GM21360 (cell line): ENCODE measurements at regions not wholly inside any gene's neighbourhood (a gene's known extent, or its start where the extent isn't known, plus 50 kb on each side); places are given as distances from the start of the nearest gene placed in this dataset.
A peak's percentile ranks its signal among the peaks of the same experiment; 100 is the strongest.

Experiments
- ATAC-seq: cut with Tn5 transposase; IDR thresholded peaks from one replicate; pipeline ENCODE4 v1.9.1; 2021; ENCODE audit warnings: mild to moderate bottlenecking, moderate library complexity; ENCODE audit not compliant: unreplicated experiment

DNA sequence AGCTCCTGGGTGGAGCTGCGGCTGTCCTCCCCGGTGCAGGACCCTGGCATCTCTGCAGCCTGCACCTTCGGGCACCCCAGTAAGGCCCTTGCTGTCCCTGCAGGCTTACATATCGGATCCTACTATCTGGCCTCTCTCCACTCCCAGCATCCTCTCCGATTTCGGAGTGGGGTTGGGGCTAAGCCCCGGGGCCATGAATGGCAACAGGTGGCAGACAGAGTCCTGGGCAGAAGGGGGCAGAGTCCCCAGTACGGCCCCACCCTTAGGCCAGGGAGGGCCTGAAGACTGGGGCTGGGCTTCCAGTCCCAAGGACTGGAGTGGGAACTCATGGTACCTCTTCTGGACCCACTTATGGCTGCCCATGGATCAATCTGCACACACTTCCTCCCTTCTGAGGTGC, 180.4 kb upstream of the MC4R start:
- no peak for ATAC-seq

DNA sequence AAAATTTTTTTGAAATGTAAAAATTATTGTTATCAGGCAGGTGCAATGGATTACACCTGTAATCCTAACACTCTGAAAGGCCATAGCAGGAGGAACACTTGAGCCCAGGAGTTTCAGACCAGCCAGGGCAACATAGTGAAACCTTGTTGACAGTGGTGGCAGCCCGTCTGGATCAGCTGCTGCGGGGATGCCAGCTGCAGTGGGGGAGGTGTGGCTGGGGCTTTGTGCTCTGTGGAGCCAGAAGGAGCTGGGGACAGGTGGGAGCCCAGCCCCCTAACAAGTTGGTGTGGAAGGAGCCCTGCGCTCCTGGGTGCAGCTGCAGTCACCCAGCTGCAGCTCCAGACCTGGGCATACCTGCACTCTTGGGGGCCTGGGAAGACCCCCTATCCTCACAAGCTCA, 182.4 kb upstream of the MC4R start:
- no peak for ATAC-seq

DNA sequence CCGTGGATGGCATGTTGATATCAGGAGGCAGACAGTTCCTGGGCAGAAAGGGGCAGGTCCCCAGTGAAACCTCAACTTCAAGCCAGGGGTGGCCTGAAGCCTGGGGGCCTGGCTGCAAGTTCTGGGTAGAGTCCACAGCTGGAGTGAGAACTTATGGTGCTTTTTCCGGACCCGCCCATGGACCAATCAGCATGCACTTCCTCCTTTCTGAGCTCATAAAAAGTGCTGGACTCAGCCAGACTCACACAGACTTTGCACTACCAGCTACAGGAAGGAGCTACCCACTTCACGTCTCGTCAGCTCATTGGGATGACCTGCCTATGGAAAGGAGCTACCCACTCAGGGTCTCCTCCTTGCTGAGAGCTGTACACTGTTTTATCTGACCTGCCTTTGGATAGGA, 183.1 kb upstream of the MC4R start:
- ATAC-seq: no peak

DNA sequence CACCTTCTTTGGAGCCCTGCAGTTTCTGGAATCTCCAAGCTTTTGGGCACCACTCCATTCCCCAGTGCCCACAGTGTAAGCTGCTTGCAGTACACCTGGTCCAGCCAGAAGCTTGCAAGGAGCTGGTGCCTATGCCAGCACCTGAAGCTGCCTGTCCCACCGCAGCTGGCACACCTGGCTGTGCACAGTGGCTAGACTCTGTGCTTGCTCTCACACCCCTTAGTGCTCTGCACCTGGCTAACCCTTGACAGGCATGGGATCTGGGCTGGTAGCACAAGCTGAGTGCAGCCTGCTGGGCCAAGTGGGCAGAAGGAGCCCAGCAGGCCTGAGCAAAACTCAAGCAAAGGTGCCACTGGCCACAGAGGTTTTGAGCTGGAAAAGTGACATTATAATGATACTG, 183.8 kb upstream of the MC4R start:
- no peak for ATAC-seq

DNA sequence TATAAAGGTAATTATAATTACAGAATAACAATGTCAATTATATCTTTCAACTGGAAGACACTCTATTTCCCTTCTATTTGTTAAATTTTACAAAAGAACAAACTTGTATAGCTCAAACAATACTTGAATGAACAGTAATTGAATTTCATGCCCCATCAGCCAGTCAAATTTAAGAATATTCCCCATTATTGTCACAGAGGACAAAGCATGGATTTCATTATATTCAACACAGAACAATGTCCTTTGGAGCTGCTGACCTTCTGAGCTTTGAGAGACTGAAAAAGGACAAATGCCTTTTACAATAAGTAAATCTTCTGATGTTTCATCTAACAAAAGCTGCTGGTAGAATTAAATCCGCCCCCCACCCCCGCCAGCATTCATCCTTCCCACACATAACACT, 187.5 kb upstream of the MC4R start:
- no peak for ATAC-seq

DNA sequence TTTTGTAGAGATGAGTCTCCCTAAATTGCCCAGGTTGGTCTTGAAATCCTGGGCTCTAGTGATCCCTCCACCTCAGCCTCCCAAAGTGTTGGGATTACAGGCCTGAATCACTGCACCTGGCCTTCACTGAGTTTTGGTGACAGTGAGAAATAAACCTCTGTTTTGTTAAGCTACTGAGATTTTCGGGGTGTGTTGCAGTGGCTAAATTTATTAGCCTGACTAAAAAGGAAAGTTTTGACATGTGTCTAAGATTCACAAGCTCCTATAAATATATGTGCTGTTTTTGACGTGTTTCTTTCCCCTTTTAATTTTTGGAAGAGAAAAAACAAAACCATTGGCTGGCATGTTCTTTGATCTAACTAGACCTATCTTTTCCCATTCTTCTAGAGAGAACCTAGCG, 190.5 kb upstream of the MC4R start:
- peak; percentile 69 for ATAC-seq

DNA sequence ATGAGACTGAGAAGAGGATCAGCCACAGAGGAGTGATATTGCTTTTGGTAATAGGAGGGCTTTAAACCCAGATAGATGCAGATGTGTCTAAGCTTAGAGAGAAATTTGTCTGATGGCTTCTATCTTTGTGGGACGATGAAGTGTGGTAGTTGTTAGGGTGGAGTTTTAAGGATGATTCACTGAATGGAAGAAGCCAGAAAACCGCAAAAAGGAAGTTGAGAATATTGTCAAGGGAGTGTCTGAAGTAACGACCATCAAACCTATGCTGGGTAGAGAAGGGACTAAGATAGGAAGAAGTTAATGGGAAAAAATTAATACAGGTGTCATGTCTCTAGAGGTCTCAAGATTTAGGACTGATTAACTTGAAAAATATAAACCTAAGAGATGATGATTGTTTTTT, 195.6 kb upstream of the MC4R start:
- no peak for ATAC-seq

DNA sequence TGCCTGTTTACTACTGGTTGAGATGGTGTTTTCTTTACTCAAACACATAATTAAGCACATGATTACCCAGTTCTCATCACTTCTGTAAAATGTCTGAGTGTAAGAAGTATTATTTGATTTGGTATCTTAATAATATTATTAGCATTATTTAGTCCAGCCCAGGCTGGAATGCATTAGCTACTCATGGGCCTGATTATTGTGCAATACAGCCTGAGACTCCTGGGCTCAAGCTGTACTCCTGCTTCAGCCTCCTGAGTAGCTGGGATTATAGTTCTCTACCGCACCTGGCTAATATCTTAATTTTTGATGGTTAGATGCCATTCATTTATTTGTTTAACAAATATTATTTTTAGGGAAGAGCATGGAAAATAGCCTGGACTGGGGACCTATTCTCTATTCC, 197.6 kb upstream of the MC4R start:
- ATAC-seq: no peak

DNA sequence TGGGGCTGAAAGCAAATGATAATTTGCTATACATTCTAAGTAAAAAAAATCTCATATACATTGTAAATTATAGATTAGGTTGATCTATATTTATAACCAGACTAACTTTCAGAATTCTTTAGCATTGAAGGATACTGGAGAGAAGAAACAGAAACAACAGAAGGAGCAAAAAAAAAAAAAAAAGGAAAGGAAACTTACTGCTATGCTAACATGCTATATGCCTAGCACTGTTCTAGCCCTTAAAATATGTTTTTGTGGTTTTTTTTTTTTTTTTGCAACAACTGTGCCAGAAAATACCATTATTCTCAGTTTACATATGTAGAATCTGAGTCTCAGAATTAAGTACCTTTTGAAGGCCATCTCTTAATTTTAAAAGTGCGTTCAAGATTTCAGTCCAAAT, 204.9 kb upstream of the MC4R start:
- no peak for ATAC-seq

DNA sequence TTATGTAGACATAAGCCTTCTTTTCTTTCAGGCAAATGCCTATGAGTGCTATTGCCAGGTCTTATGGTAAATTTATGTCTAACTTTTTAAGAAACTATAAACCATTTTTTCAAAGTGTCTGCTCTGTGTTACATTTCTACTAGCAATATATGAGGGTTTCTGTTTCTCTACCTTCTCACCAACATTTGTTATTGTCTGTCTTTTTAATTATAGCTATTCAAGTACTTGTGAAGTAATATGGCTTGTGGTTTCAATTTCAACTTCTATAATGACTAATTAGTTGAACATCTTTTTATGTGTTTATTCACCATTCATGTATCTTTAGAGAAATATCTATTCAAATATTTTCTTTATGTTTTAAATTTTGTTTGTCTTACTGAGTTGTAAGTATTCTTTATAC, 213.1 kb upstream of the MC4R start:
- no peak for ATAC-seq

DNA sequence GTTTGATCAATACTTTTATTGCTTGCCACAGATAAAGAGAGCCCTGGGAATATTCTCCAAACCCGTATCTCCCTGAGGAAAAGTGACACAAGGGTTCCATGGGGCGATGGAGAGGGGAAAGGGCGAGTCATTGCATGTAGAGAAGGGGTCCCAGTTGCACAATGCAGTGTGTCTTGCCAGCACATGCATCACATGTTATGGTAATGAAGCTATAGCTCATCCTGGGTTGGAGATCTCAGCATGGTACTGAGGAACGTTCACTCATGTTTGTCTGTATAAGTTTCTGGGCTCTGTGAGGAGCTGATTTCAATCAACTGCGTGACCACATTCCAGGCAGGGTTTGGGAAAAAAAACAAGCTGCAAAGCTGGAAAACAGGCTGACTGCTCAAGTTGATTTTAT, 220.7 kb upstream of the MC4R start:
- ATAC-seq: no peak

DNA sequence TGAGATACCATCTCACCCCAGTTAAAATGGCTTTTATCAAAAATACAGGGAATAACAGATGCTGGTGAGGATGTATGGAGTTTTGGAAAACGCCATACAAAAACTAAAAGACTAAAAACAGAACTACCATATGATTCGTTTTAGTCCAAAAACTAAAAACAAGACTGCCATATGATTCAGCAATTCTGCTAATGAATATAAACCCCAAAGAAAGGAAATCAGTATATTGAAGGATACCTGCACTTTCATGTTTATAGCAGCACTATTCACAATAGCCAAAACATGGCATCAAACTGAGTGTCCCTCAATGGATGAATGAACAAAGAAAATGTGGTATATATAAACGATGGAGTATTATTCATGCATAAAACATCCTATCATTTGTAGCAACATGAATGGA, 224.4 kb upstream of the MC4R start:
- ATAC-seq: no peak

DNA sequence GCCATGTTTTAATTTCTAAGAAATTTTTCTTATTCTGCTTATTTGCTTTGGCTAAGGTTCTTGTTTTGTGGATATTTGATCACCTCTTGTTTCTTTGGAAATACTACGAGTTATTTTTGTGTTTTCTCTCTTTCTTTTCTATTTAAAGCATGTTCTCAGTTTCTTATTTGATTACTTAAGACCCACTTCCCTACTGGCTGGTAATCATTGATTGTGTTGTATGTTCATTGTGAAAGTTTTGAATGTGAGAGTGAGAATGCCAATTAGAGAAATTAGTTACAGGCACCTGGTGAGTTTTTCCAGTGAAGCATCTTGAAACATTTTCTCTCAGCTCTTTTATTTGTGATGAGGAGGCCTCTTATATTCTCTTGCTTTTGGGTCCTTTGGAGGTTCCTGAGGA, 226.7 kb upstream of the MC4R start:
- peak; percentile 84 for ATAC-seq

DNA sequence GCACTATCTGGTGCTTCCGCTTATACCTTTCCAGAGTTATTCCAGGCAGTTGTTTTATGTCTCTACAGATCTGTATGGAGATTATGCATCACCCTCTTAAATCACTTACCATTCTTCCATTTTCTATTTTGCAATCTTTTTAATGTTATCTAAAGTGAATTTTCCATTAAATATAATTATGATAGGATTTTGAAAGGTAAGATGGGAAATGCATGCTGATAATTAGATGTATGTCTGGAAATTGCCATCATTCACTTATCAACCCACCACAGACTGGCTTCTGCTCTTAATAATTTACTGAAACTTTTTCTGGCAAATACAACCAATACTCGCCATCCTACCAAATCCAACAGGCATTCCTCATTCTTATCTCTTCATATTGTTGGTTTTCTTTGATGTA, 227.4 kb upstream of the MC4R start:
- ATAC-seq: no peak

DNA sequence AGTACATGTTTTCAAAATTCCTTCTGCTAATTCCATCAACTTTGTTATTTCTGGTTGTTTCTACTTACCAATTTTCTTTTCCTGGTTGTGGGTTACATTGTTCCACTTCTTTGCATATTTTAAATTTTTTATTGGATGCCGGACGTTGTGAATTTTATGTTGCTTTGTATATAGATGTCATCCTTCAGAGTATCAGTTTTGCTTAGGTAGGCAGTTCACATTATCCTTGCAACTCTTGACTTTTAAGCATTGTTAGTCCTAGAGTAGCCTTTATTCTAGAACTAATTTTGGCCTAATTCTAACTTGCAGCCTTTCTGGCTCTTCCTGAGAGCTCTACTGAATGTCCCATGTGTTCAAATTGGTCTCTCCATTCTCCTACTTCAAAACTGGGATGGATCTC, 228.7 kb upstream of the MC4R start:
- no peak for ATAC-seq

DNA sequence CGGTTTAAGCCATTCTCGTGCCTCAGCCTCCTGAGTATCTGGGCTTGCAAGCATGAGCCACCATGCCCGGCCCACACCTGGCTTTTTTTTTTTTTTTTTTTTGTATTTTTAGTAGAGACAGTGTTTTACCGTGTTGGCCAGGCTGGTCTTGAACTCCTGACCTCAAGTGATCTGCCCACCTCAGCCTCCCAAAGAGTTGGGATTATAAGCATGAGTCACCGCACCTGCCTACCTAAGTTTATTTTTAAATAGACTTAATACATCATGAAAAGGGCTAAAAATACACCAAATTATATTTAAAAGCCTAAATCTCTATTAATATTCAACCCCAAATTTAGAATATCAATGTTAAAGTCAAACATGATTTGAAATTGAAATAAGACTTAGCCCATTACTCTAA, 250.8 kb upstream of the MC4R start:
- no peak for ATAC-seq

DNA sequence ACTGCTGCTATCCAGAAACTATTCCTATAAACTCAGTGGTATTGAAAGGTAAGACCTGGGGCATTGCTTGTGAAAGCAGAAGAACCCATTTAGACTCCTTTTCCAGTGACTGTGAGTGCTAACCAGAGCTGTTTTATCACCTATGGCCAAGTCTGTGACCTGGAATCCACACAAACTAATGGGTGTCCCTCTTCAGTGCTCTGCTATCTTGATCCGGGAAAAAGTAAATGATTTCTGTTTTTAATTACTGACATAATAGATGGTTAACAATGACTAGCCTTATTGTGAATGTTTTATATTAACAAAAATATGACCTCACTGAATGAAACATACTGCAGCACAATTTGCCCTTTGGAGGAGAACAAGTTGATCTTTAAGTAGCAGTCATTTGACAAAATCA, 251.6 kb upstream of the MC4R start:
- ATAC-seq: no peak

DNA sequence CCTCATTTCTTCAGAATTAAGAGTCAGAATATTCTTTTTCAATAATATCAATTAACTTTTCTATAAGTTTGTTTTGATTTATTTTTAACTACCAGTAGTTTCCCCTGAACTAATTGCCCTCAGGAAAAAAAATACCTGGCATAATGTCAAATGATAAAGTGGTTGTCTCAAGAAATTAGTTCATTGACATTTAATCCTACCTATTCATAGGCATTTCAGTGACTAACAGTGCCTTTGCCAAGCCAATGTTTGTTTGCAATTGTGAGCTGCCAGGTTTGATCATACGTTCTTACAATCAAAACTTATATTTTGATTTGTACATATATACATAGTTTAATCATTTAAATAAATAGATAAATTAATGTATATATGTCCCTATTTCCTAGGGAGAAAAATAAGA, 267.3 kb upstream of the MC4R start:
- no peak for ATAC-seq

DNA sequence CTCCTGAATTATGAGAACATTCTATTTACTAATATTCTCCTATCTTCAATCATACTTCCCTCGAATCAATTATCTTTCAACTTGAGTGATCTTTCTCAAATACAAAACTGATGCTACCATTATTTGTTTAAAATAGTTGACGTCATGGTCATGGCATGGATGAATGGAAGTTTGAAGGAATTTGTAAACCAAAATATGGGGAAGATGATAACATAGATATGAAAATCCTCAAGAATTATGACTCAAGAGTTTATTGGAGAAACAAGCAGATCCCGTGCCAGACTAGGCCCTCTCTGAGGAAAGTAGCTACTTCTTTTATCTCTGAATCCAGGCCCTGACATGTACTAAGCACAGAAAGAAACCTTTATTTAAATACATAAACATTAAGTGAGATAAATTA, 270.4 kb upstream of the MC4R start:
- ATAC-seq: no peak

DNA sequence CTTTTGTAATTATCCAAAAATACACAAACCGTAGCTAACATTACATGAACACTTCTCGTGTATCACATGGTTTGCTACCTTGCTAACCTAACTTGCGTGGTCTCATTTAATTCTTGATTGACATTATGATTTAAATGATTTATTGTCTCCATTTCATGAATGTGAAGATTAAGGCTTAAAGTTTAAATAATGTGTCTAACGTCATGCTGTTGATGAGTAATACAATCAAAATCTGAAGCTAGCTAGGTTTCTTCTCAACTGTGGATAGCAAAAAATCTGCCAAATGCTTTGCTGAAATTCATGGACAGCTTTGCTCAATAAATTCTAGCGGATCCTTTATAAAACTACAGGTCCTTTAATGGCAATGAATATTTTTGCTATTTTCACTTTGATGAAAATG, 274.1 kb upstream of the MC4R start:
- no peak for ATAC-seq

DNA sequence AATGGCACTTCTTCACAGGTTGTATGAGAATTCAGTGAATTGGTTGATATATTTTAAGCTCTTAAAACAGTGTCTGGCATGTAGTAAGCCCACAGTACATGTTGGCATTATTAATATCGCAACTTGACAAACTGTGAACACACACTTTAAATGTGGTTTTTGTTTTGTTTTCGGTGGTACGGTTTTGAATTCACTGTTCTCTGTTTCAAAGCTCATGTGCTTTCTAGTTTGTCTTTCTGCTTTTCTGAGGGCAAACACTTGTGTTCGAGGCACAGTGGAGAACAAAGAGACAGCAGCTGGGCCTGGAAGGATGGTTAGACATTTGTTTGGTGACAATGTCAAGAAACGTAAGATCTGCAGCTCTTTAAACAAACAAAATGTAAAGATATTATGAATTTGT, 276.5 kb upstream of the MC4R start:
- ATAC-seq: peak; percentile 96

DNA sequence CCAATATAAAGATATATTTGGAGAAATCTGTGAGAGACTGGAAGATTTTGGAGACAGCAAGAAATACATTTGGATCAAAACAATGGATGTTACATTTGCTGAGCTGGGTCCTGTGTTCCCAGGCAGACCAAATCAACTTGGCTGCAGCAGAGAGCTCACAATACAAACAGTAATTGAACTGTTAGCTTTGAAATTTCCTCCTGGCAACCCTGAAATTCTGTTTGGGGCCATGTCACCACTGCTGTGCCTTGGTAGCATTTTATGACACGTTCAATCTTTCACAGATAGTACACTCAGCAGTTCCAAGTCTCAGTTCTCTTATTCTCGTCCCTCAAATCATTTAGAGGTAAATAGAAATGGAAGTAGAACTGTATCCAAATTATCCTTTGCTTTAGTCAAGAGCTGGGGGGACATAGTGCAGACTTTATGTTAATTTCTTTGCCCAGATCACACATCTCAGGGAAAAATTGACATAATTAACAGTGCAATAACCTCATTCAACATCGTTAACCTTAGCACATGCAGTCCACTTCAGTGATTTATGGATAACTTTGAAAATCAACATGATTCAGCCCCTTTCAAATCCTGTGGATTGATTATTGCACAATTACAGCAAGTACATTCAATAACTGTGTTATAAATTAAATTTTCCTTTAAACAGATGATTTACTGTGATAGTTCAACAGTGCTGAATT, 277.4 kb upstream of the MC4R start:
- ATAC-seq: no peak

DNA sequence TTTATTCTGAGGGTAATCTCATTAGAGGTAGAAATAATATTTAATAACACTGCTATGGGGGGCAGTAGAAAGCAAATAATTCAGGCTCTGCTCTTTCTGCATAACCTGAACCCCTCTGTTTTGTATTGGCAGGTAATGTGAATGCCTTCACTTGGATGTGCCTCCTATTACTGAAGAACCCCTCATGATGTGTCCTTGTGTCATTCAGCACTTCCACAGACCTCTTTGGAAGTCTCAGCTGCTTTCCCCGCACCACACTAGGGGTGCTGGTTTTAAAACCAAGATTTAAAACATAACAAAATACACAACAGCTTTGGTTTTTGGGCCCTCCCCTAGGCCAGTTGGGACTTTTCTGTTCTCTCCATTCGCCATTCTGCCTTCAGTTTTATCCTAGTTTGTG, 281.7 kb upstream of the MC4R start:
- ATAC-seq: no peak

DNA sequence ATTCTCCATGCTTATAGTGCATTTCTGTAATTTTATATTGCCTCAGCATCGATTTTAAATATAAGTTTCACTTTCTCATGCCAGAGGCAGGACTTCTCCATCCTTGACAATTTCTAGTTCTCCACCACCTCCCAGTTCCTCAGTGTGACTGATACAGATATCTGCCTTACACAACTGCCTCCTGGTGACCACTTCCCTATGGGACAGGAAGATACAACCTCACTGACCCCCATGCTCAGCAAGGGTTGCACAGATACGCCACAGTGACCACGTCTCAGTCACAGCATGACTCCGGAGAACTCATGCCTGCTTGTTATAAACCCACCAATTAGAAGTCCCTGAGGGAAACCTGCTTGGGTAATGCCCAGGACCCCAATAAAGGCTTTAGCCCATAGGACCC, 284.0 kb upstream of the MC4R start:
- no peak for ATAC-seq
